ENCODE measurements at regions not wholly inside any gene's neighbourhood (a gene's known extent, or its start where the extent isn't known, plus 50 kb on each side); places are given as distances from the start of the nearest gene placed in this dataset.
"Not testable (repeated sequence)": the region's sequence is repeated elsewhere in the genome, so short reads cannot be mapped to it uniquely, and the experiment has no call there.

DNA sequence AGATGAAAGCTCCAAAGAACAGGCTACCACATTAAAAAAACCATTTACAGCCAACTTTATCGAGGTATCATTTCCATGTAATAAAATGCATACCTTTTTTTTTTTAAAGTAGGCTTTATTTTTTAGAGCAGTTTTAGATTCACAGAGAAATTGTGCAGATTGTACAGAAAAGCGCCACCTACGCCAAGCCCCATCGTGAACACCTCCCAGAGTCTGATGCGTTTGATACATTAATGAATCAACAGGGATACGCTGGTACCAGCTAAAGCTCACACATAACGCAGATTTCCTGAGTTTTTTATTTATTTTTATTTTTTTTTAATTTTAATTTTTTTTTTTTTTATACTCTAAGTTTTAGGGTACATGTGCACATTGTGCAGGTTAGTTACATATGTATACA lies 129.9 kb downstream of the KIF26A start:
- H3K9me3 ChIP-seq (ENCODE audit: control insufficient read depth, insufficient read depth, low read length): no peaks in the 10 kb centered on the region
- H3K9ac ChIP-seq (ENCODE audit: low read depth, low read length): no peak overlapping the region
- H3K4me3 ChIP-seq (ENCODE audit: low read depth, low read length): no peak overlapping the region
- H3K36me3 ChIP-seq (ENCODE audit: control insufficient read depth, insufficient read depth, low read length): no peaks in the 10 kb centered on the region
- no peaks in the 10 kb centered on the region for H3K27me3 ChIP-seq (ENCODE audit: control insufficient read depth, insufficient read depth, low read length)
- H3K4me1 ChIP-seq (ENCODE audit: control insufficient read depth, insufficient read depth, low read length): no peaks in the 10 kb centered on the region

DNA sequence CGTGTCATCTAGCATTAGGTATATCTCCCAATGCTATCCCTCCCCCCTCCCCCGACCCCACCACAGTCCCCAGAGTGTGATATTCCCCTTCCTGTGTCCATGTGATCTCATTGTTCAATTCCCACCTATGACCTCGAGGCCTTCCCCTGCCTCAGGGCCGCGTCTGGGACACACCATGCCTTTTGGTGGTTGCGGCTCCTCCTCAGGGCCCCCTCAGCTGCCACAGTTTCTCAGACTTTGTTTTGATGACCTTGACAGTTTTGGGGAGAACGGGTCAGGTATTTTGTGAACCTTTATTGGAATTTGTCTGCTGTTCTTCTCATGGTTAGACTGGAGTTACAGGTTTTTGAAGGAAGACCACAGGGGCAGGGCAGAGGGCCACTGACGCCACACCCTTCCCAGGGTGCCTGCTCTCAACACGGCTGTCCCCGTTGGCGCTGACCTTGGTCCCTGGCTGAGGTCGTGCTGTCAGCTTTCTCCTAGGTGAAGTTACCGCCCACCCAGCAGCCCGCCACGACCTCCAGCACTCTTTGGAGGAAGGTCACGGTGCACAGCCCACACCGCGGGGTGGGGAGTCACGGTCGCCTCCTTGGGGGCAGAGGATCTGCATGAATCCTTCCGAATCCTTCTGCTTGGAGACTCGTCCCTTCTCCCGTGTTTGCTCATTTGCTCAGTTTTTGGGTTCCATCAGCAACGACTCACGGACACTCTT lies 130.5 kb downstream of the KIF26A start:
- no peaks in the 10 kb centered on the region for H3K36me3 ChIP-seq (ENCODE audit: control insufficient read depth, insufficient read depth, low read length)
- H3K4me1 ChIP-seq (ENCODE audit: control insufficient read depth, insufficient read depth, low read length): no peaks in the 10 kb centered on the region
- H3K9ac ChIP-seq (ENCODE audit: low read depth, low read length): no peak overlapping the region
- no peaks in the 10 kb centered on the region for H3K27me3 ChIP-seq (ENCODE audit: control insufficient read depth, insufficient read depth, low read length)
- H3K9me3 ChIP-seq (ENCODE audit: control insufficient read depth, insufficient read depth, low read length): no peaks in the 10 kb centered on the region
- no peak overlapping the region for H3K4me3 ChIP-seq (ENCODE audit: low read depth, low read length)

DNA sequence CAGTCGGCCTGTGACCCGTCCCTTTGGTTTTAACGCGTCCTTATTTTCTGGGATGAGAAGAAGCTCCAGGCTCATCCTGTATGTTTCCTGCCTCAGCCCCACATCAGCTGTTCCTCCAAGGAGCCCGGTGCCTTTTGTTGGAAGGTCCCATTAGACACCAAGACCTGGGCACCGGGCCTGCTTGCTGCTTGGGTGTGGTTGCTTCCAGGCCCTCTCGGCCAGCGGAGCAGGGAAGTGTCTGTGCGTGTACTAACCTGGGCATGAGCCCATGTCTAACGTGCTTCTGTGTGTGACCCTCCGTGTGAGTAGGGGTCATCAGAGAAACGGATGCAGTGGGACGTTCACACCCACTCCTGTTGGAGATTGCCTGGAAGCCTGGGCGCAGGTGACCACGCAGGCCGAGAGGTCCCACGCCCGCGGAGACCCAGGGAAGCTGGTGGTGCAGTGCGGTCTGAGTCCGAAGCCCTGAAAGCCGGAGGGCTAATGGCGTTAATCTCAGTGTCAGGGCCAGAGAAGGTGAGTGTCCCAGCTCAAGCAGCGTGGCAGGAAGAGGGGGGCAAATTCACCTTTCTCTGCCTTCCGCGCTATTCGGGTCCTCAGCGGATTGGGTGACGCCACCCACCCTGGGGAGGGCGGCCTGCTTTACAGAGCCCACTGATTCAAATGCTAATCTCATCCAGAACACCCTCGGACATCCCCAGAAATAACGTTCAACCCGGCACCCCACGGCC lies 131.3 kb downstream of the KIF26A start:
- H3K27me3 ChIP-seq (ENCODE audit: control insufficient read depth, insufficient read depth, low read length); H3K9me3 ChIP-seq (ENCODE audit: control insufficient read depth, insufficient read depth, low read length); H3K4me1 ChIP-seq (ENCODE audit: control insufficient read depth, insufficient read depth, low read length); H3K9ac ChIP-seq (ENCODE audit: low read depth, low read length); H3K36me3 ChIP-seq (ENCODE audit: control insufficient read depth, insufficient read depth, low read length); H3K4me3 ChIP-seq (ENCODE audit: low read depth, low read length): not testable (repeated sequence)

DNA sequence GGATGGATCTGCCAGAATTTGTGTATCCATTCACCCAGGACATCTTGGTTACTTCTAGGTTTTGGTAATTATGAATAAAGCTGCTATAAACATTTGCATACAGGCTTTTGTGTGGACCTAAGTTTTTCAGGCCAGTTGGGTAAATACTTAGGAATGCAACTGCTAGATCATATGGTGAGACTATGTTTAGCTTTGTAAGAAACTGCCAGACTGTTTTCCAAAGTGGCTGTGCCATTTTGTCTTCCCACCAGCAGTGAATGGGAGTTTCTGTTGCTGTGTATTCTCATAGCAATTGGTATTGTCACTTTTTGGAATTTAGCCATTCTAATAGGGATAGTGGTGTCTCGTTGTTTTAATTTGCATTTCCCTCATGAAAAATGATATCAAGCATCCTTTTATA lies 133.0 kb downstream of the KIF26A start:
- no peak overlapping the region for H3K4me3 ChIP-seq (ENCODE audit: low read depth, low read length)

DNA sequence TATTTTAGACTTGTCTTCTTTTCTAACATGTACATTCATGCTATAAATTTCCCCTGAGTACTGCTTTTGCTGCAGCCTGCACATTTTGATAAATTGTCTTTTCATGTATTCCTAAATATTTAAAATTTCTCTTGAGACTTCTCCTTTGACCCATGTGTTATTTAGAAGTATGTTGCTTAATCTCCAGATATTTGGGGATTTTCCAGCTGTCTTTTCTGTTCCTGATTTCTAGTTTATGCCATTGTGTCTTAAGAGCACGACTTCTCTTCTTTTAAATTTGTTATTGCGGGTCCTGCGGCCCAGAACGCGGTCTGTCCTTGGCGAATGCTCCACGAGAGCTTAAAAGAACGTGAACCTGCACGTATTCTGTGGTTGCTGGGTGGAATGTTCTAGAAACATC lies 136.4 kb downstream of the KIF26A start:
- Histone ChIP-seq H3K36me3 (ENCODE audit: control insufficient read depth, insufficient read depth, low read length) (no peaks in the 10 kb centered on the region), H3K9ac (ENCODE audit: low read depth, low read length) (no peak overlapping the region), H3K4me3 (ENCODE audit: low read depth, low read length) (no peak overlapping the region), H3K27me3 (ENCODE audit: control insufficient read depth, insufficient read depth, low read length) (no peaks in the 10 kb centered on the region), H3K4me1 (ENCODE audit: control insufficient read depth, insufficient read depth, low read length) (no peaks in the 10 kb centered on the region), H3K9me3 (ENCODE audit: control insufficient read depth, insufficient read depth, low read length) (no peaks in the 10 kb centered on the region)

More for the DNA sequence above, 133.0 kb downstream of the KIF26A start:
- H3K4me1 ChIP-seq (ENCODE audit: control insufficient read depth, insufficient read depth, low read length): no peaks in the 10 kb centered on the region
- no peak overlapping the region for H3K9ac ChIP-seq (ENCODE audit: low read depth, low read length)
- no peaks in the 10 kb centered on the region for H3K36me3 ChIP-seq (ENCODE audit: control insufficient read depth, insufficient read depth, low read length)
- no peaks in the 10 kb centered on the region for H3K9me3 ChIP-seq (ENCODE audit: control insufficient read depth, insufficient read depth, low read length)
- no peaks in the 10 kb centered on the region for H3K27me3 ChIP-seq (ENCODE audit: control insufficient read depth, insufficient read depth, low read length)

DNA sequence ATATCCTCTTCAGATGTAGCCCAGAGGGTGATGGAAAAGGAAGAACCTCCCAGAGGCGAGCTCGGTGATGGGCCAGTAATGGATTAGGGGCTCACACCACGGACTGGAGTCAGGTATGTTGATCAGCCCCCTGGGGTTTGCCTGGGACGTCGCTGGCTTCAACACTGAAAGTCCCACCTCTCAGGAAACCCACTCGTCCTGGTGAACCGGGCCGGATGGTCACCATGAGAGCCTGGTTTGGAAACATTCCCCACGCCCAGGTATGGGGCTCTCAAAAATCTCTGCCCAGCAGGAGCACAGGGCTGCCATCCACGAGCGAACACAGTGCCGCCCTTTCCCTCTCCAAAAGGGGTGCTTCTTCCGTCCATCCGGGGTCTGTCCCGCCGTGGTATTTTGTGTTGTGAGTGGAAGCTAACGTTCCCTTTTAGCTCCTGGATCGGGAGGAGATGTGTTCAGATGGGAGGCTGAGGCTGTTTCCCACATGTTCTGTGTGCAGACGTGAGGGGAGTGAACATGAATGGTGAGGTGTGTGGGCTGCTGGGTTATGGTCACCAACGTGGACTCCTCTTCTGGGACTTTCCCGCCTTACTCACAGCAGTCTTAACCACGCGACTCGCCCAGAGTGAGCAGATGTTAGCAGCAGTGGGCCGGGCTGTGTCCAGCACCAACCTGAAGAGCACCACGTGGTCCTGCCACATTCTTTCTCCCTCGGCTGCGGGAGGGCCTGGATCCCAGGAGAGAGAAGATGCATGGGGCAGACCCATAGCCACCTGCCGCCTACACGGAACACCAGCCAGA lies 139.2 kb downstream of the KIF26A start:
- Histone ChIP-seq H3K27me3 (ENCODE audit: control insufficient read depth, insufficient read depth, low read length) (no peaks in the 10 kb centered on the region), H3K9me3 (ENCODE audit: control insufficient read depth, insufficient read depth, low read length) (no peaks in the 10 kb centered on the region)

DNA sequence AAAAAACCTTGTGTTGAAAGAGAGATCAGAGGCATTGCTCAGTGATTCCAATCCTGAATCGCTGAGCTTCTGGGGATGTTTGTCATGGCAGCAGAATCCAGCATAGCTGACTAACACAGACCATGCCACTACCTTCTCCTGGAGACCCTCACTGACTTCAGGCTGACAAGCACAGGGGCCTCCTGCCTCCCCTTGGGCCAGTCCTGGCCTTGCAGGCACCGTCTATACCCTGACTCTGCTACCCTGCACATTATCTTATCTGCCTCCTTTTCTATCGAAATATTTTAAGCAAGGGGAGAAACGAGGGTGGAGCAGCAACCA lies 139.8 kb downstream of the KIF26A start:
- H3K9ac ChIP-seq (ENCODE audit: low read depth, low read length): no peak overlapping the region
- no peaks in the 10 kb centered on the region for H3K36me3 ChIP-seq (ENCODE audit: control insufficient read depth, insufficient read depth, low read length)
- no peaks in the 10 kb centered on the region for H3K9me3 ChIP-seq (ENCODE audit: control insufficient read depth, insufficient read depth, low read length)
- no peaks in the 10 kb centered on the region for H3K4me1 ChIP-seq (ENCODE audit: control insufficient read depth, insufficient read depth, low read length)
- H3K27me3 ChIP-seq (ENCODE audit: control insufficient read depth, insufficient read depth, low read length): no peaks in the 10 kb centered on the region
- H3K4me3 ChIP-seq (ENCODE audit: low read depth, low read length): no peak overlapping the region

More for the DNA sequence above, 139.2 kb downstream of the KIF26A start:
- no peaks in the 10 kb centered on the region for H3K36me3 ChIP-seq (ENCODE audit: control insufficient read depth, insufficient read depth, low read length)
- no peaks in the 10 kb centered on the region for H3K4me1 ChIP-seq (ENCODE audit: control insufficient read depth, insufficient read depth, low read length)
- H3K4me3 ChIP-seq (ENCODE audit: low read depth, low read length): no peak overlapping the region
- H3K9ac ChIP-seq (ENCODE audit: low read depth, low read length): no peak overlapping the region

DNA sequence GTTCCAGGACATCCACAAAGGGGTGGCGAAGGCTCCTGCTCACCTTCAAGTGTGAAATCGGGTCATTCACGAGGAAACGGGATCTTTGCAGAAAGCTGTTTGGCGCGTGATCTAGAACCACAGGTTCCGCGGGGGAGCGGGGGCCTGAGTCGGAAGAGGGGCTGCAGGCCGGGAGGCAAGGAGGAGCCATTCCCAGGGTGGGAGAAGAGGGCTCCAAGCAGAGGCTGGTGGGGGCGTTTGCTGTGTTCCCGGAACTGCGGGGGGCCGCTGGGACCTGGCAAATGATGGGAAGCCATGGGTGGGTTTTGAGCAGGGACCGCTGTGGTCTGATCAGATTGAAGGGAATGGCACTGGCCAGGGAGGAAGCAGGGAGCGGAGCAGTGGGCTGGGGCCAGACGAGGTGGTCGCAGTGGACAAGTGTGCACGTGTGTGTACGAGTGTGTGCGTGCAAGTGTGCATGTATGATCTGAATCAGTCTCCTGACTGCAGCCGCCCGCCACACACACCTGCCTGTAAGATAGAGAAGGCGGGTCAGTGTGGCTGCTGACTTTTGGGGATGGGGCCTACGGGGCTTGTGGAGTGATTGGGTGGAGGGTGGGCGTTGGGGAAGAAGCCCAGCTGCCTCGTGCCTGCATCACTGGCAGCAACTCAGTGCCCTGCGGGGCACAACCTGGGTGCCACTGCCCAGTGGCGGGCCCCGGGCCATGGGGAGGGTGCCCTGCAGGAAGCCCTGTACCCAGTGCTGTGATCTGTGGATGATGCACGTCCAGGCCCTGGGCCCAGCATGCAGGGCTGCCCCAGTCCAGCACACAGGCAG lies 141.9 kb downstream of the KIF26A start:
- no peaks in the 10 kb centered on the region for H3K36me3 ChIP-seq (ENCODE audit: control insufficient read depth, insufficient read depth, low read length)
- H3K9ac ChIP-seq (ENCODE audit: low read depth, low read length): no peak overlapping the region
- no peaks in the 10 kb centered on the region for H3K27me3 ChIP-seq (ENCODE audit: control insufficient read depth, insufficient read depth, low read length)
- no peak overlapping the region for H3K4me3 ChIP-seq (ENCODE audit: low read depth, low read length)
- H3K9me3 ChIP-seq (ENCODE audit: control insufficient read depth, insufficient read depth, low read length): no peaks in the 10 kb centered on the region
- no peaks in the 10 kb centered on the region for H3K4me1 ChIP-seq (ENCODE audit: control insufficient read depth, insufficient read depth, low read length)

DNA sequence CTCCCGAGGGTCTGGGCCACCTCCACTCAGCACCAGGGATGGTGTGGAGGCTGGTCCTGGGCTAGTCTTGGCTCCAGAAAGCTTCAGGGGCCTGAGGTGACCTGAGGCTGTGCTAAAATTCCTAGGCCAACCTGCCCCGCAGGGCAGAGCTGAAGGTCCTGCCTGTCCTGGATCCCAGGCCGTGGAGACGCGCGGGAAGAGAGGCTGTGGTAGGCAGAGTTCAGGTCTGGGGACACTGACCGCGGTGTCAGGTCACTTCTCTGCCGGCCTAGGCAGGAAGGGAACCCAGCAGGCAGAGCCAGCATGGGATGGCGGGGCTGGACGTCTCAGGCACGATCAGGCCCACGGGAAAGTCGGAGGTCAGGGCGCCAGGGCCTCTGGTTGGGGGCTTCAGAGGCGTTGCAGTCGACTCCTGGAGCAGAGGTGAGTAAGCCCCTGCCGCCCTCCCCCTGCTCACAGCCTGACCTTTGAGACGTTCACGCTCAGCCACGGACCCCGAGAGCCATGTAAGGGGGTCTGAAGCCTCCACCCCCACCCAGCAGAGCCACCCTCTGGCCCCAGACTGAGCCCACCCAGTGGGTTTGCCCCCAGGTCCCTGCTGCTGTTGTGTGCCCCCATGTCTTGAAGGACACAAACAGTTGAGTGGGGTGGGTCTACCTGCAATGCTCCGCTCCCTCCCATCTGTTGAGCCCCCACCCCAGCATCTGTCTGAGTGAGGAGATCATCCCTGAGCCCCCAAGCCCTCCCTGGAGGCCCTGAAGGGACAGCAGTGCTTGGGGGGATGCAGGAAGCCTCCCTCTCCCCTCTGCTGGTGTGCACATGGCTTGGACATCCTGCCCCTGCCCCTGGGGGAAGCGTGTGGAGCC lies 142.7 kb downstream of the KIF26A start:
- Histone ChIP-seq H3K27me3 (ENCODE audit: control insufficient read depth, insufficient read depth, low read length) (no peaks in the 10 kb centered on the region), H3K9ac (ENCODE audit: low read depth, low read length) (no peak overlapping the region), H3K36me3 (ENCODE audit: control insufficient read depth, insufficient read depth, low read length) (no peaks in the 10 kb centered on the region), H3K4me3 (ENCODE audit: low read depth, low read length) (no peak overlapping the region), H3K4me1 (ENCODE audit: control insufficient read depth, insufficient read depth, low read length) (no peaks in the 10 kb centered on the region), H3K9me3 (ENCODE audit: control insufficient read depth, insufficient read depth, low read length) (no peaks in the 10 kb centered on the region)

DNA sequence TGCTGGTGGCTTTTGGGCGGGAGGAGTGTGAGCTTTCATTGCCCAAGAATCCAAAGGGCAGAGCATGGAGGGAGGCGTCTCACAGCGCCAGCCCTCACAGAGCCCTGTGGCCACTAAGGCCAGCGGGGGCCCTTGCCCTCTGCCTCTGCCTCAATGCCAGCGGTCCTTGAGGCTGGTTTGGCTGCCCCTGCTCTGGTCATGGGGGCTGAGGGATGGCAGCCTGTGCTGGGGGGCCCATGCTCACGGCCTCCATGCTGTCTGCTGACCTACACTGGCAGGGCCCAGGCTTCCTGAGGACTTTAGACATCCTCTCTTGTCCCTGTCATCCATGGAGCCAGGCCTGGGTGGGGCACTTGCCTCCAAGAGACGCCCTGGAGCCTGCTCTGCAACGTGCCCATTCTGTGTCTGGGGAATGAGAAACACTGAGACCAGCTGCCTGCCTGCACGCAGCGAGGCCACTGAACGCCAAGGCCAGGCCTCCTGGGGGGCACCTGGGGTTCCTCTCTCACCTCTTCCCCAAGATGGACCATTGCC lies 143.4 kb downstream of the KIF26A start:
- no peaks in the 10 kb centered on the region for H3K9me3 ChIP-seq (ENCODE audit: control insufficient read depth, insufficient read depth, low read length)
- no peaks in the 10 kb centered on the region for H3K4me1 ChIP-seq (ENCODE audit: control insufficient read depth, insufficient read depth, low read length)
- no peak overlapping the region for H3K9ac ChIP-seq (ENCODE audit: low read depth, low read length)
- H3K27me3 ChIP-seq (ENCODE audit: control insufficient read depth, insufficient read depth, low read length): no peaks in the 10 kb centered on the region
- no peaks in the 10 kb centered on the region for H3K36me3 ChIP-seq (ENCODE audit: control insufficient read depth, insufficient read depth, low read length)
- no peak overlapping the region for H3K4me3 ChIP-seq (ENCODE audit: low read depth, low read length)

All from iPS-15b (cell line).